Fibroblast of villous mesenchyme (primary cell): ENCODE measurements at regions not wholly inside any gene's neighbourhood (a gene's known extent, or its start where the extent isn't known, plus 50 kb on each side); places are given as distances from the start of the nearest gene placed in this dataset.

Experiments
- DNase-seq: peaks from one replicate; pipeline ENCODE4 v3.0.0-alpha.2; 2010; ENCODE audit warnings: low read depth
- H3K4me3 ChIP-seq: 2 replicates; pipeline ENCODE4 v1.5.1; 2011; ENCODE audit warnings: low read depth, mild to moderate bottlenecking, low read length
- TF ChIP-seq, protein P1 (sequence below): IDR thresholded peaks from 2 replicates; pipeline ENCODE4 v1.5.1; 2012; ENCODE audit warnings: low read depth, mild to moderate bottlenecking, low read length; ENCODE audit not compliant: insufficient read depth

DNA sequence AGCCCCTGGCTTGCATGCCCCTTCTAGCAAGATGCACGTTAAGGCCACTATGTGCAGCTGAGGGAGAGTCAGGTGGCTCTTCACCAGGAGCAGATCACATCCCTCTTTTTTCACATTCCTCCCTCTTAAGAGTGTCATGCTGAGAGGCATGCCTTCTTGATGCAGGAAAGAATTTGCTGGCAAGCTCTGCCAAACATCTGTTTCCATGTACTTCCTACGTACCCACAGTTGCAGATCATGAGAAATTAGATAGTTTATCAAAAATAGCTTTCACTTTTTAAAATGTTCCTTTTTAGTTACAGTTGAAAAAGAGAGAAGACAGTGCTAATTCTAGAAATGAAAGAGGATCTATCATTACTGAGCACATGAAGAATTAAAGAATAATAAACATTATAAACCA is 79.7 kb upstream of the ZNF722 start:
- TF ChIP-seq, protein P1, sequence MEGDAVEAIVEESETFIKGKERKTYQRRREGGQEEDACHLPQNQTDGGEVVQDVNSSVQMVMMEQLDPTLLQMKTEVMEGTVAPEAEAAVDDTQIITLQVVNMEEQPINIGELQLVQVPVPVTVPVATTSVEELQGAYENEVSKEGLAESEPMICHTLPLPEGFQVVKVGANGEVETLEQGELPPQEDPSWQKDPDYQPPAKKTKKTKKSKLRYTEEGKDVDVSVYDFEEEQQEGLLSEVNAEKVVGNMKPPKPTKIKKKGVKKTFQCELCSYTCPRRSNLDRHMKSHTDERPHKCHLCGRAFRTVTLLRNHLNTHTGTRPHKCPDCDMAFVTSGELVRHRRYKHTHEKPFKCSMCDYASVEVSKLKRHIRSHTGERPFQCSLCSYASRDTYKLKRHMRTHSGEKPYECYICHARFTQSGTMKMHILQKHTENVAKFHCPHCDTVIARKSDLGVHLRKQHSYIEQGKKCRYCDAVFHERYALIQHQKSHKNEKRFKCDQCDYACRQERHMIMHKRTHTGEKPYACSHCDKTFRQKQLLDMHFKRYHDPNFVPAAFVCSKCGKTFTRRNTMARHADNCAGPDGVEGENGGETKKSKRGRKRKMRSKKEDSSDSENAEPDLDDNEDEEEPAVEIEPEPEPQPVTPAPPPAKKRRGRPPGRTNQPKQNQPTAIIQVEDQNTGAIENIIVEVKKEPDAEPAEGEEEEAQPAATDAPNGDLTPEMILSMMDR, result no peak
- no peak overlapping the region for H3K4me3 ChIP-seq
- DNase-seq, result no peak

DNA sequence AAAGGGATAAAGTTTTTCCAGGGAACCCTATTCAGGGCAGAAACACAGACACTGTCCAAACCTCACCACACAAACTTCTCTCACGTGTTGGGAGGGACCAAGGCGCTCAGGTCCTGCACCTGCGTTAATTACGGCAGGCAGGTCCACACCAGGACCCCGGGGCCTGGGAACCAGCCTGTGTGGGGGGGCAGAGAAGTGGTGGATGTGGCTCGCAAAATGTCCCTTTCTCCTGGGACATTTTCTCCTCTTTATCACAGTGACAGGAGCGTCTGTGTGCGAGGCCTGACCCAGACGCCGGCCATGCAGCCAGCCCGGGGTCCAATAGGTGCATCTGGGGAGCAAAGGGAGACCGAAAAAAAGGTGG is 73.4 kb upstream of the ZNF722 start:
- no peak for DNase-seq
- H3K4me3 ChIP-seq, result no peak overlapping the region
- TF ChIP-seq, protein P1, result no peak

DNA sequence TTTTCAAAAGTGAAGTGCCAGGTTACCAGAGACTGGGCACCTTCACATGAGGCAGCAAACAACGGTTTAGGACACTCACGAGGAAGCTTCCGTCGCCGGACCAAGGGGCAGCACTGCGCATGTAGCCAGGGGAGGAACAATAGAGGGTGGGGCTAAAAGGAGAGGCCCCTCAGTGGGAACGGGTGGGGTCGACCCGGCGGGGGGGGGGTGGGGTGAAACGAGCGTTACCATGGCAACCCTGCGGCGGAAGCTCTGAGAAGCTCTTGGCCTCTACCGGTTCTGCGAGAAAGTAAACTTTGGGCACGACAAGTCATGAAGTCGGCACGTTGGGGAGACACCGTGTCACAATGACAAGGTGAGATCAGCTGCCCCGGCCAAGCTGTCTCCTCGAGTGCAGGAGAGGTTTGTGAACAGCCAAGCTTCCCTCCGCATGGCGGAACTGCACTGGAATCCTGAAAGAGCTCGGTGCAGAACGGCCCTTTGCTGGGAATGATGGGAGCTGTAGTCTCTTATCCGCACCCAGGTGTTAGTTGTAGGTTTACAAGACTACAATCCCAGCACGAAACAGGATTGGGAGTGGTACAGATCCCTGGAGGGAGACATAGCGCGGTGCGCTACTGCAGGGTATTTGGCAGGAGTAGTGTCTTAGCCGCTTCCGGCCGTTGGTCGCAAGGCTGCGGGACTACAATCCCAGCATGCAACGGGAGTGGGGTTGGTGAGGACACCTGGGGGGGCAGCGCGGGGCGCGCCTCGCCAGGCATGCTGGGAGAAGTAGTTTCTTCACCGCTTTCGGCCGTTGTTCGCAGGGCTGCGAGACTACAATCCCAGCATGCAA is 72.8 kb upstream of the ZNF722 start:
- TF ChIP-seq, protein P1, result no peak
- DNase-seq, result no peak
- H3K4me3 ChIP-seq, result no peak overlapping the region

DNA sequence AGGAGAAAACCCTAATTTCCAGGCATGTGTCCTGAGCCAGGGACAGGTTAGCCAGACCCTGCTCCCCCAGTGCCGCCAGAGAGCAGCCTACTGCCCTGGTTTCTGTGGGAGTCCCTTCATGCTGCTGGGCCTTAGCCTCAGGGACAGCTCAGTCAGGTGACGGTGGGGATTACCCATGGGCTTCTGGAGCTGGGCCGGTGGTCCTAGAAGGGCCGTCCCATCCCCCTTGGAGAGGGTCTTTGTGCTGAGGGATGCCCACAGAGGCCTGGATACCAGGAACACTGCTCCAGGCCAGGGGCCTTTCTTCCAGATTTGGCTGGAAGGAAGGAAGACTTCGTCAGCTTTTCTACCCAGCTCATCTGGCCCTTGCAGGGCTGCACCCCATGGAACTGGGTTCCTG is 71.4 kb upstream of the ZNF722 start:
- TF ChIP-seq, protein P1, result no peak
- H3K4me3 ChIP-seq, result no peak overlapping the region
- no peak for DNase-seq

DNA sequence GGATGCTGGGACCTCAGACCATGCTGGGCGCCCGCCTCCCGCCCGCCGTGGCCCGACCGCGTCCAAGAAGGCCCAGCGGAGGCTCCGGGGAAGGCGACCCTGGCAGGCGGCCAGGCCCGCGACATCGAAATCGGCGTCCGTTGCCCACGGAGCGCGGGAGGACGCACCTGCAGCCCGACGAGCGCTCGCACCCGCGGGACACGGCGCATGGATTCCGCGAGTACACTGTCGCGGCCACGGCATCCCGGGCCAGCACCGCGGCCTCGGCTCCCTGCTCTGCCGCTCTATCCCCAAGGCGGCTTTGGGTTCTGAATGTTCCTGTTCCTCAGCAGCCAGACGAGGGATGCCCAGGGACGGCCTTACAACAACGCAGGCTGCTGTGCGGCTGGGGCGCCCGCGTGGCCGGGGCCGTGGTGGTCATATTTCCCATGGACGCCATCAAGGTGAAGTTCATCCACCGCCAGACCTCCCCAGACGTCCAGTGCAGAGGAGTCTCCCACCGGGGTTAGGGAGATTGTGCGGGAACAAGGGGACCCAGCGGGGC is 67.5 kb upstream of the ZNF722 start:
- TF ChIP-seq, protein P1, result no peak

DNA sequence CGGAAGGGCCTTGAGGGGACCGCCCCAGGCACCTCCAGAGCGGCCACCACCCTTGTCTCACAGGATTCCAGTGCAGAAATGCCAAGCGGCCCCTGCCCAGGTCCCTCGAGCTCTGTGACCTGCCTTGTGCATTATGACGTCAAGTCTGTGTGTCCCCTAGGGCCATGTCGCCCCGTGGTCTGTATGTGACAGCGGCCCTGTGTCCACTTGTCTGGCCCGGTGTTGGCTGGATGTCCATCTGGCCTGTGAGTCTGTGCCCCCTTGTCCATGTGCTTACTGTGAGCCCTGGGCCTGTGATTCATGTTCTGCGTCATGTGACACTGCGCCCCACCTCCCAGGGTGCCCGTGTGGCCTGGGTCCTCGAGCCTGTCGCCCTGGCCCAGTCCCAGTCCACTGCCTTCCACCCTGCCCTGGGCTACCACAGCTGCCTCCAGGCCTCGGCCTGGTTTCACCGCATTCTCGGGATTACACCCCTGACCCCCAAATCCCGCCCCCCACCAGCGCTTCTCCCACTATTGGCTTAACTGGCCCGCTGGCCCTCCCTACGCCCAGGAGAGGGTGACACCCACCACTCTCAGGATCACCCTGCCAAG is 66.6 kb upstream of the ZNF722 start:
- no peak for DNase-seq
- H3K4me3 ChIP-seq, result no peak overlapping the region
- TF ChIP-seq, protein P1, result no peak

More for the DNA sequence above, 67.5 kb upstream of the ZNF722 start:
- no peak overlapping the region for H3K4me3 ChIP-seq
- DNase-seq, result no peak
